SH-SY5Y (cell line): ENCODE measurements at regions not wholly inside any gene's neighbourhood (a gene's known extent, or its start where the extent isn't known, plus 50 kb on each side); places are given as distances from the start of the nearest gene placed in this dataset.

Source experiments
- GATA2 ChIP-seq: IDR thresholded peaks from 2 replicates; pipeline ENCODE4 v1.6.1; 2011; ENCODE audit warnings: mild to moderate bottlenecking, low read depth, low read length
- GATA3 ChIP-seq: IDR thresholded peaks from 2 replicates; pipeline ENCODE4 v1.6.1; 2011; ENCODE audit warnings: low read depth, mild to moderate bottlenecking, low read length, moderate library complexity

GRCh38 chr10:21285742-21286331 is 239.6 kb downstream of the SKIDA1 start:
- TF ChIP-seq GATA2: no peak
- no peak for TF ChIP-seq GATA3
